Effector memory CD8-positive, alpha-beta T cell (primary cell): ENCODE measurements at regions not wholly inside any gene's neighbourhood (a gene's known extent, or its start where the extent isn't known, plus 50 kb on each side); places are given as distances from the start of the nearest gene placed in this dataset.
"Not testable (repeated sequence)": the region's sequence is repeated elsewhere in the genome, so short reads cannot be mapped to it uniquely, and the experiment has no call there.

ENCODE experiments used
- ATAC-seq: fragments of 150-1000 bp; cut with Tn5 transposase; replicated peaks from 2 replicates; pipeline ENCODE4 v1.10.0; 2021; ENCODE audit warnings: mild to moderate bottlenecking, moderate library complexity
- DNase-seq, 3 experiments: peaks; one replicate each; pipeline ENCODE4 v3.0.0; 2021
- H3K27ac Mint-ChIP-seq, 2 donors: one replicate each; pipeline ENCODE4 v1.8.0; 2022; ENCODE audit warnings: mild to moderate bottlenecking in 2 of 2, mixed read lengths in 2 of 2, moderate library complexity in 2 of 2
- H3K27me3 Mint-ChIP-seq, 2 donors: one replicate each; pipeline ENCODE4 v1.8.0; 2022; ENCODE audit warnings: mixed read lengths in 2 of 2
- H3K36me3 Mint-ChIP-seq: one replicate; pipeline ENCODE4 v1.8.0; 2022; ENCODE audit warnings: mild to moderate bottlenecking, moderate library complexity, mixed read lengths; ENCODE audit not compliant: insufficient read depth
- H3K4me1 Mint-ChIP-seq, 2 donors: one replicate each; pipeline ENCODE4 v1.8.0; 2022; ENCODE audit warnings: low read depth in 2 of 2, mixed read lengths in 2 of 2
- H3K4me3 Mint-ChIP-seq, 2 donors: one replicate each; pipeline ENCODE4 v1.8.0; 2022; ENCODE audit warnings: mild to moderate bottlenecking in 2 of 2, mixed read lengths in 2 of 2, moderate library complexity in 2 of 2
- H3K9me3 Mint-ChIP-seq, 2 donors: one replicate each; pipeline ENCODE4 v1.8.0; 2022; ENCODE audit warnings: mixed read lengths in 2 of 2

- not testable (repeated sequence) for DNase-seq, H3K36me3 Mint-ChIP-seq, H3K4me3 Mint-ChIP-seq, H3K27me3 Mint-ChIP-seq, H3K9me3 Mint-ChIP-seq, H3K27ac Mint-ChIP-seq, ATAC-seq, H3K4me1 Mint-ChIP-seq
Measured at GRCh38 chr18:51508410-51508809, 310.9 kb upstream of the MEX3C start.

- DNase-seq (no peak), ATAC-seq (no peak)
- Mint-ChIP-seq H3K27ac (no peak overlapping the region), H3K27me3 (peaks cover 7 to 8% of the 10 kb centered on the region in 2 donors), H3K36me3 (no peaks in the 10 kb centered on the region), H3K4me3 (no peak overlapping the region), H3K4me1 (no peaks in the 10 kb centered on the region), H3K9me3 (peaks cover 0 to 3% of the 10 kb centered on the region in 2 donors)
Measured at GRCh38 chr18:51510020-51510419, 312.5 kb upstream of the MEX3C start.

- H3K9me3 Mint-ChIP-seq: no peaks in the 10 kb centered on the region
- no peaks in the 10 kb centered on the region for H3K4me1 Mint-ChIP-seq
- no peak for ATAC-seq
- no peaks in the 10 kb centered on the region for H3K36me3 Mint-ChIP-seq
- H3K27me3 Mint-ChIP-seq: peaks cover 7 to 8% of the 10 kb centered on the region in 2 donors
- no peak overlapping the region for H3K27ac Mint-ChIP-seq
- H3K4me3 Mint-ChIP-seq: no peak overlapping the region
- no peak for DNase-seq
Measured at GRCh38 chr18:51513517-51513916, 316.0 kb upstream of the MEX3C start.

DNA sequence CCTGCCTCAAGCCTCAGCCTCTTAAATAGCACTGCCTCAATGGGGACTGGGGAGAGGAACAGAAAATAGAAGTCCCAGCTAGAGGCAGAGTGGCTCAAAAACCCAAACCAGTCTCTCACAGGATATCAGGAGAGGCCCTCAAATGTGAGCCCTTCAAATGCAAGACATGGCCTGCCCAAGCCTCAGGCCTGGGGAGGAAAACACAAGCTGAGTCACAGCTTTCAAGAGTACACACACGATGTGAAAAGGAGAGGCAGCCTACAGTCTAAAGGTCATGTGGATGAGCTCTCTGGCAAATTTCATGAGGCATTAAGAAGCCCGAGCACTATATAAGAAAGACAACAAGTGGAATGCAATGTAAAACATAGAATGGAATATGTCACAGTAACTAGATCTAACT, 316.6 kb upstream of the MEX3C start:
- Mint-ChIP-seq H3K9me3 (no peaks in the 10 kb centered on the region), H3K27me3 (peaks cover 7 to 8% of the 10 kb centered on the region in 2 donors), H3K27ac (no peak overlapping the region), H3K4me1 (no peaks in the 10 kb centered on the region), H3K4me3 (no peak overlapping the region), H3K36me3 (no peaks in the 10 kb centered on the region)
- ATAC-seq (no peak), DNase-seq (no peak)

DNA sequence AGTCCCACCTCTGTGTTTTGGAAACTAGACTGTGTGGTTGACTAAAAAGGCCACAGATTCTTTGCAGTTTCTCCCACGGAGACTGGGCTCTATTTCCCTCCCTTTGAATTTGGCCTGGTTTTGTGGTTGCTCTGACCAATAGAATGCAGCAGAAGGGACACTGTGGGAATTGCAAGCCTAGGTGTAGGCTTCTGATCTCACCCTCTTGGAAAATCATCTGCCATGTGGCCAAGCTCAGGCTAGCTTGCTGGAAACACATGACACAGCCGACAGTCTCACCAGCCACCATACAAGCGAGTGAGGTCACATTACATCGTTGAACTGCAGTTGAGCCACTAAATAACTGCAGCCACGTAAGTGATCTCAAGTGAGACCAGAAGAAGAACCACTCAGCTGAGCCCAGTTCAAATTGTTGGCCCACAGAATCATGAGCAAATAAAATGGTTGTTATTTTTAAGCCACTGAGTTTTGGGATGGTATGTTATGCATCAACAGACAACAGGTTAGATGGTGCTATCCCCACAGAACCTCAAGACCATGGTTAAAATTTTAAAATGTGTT, 319.1 kb upstream of the MEX3C start:
- Mint-ChIP-seq H3K27me3 (peaks cover 7 to 8% of the 10 kb centered on the region in 2 donors), H3K27ac (no peak overlapping the region), H3K4me1 (no peaks in the 10 kb centered on the region), H3K9me3 (no peaks in the 10 kb centered on the region), H3K36me3 (no peaks in the 10 kb centered on the region), H3K4me3 (no peak overlapping the region)
- ATAC-seq (no peak), DNase-seq (no peak)

- Mint-ChIP-seq H3K4me1 (peaks cover 0 to 2% of the 10 kb centered on the region in 2 donors), H3K4me3 (no peak overlapping the region), H3K27me3 (no peaks in the 10 kb centered on the region), H3K9me3 (no peaks in the 10 kb centered on the region), H3K27ac (no peak overlapping the region), H3K36me3 (no peaks in the 10 kb centered on the region)
- DNase-seq: no peak
- ATAC-seq: no peak
Measured at GRCh38 chr18:51519571-51519970, 322.1 kb upstream of the MEX3C start.

DNA sequence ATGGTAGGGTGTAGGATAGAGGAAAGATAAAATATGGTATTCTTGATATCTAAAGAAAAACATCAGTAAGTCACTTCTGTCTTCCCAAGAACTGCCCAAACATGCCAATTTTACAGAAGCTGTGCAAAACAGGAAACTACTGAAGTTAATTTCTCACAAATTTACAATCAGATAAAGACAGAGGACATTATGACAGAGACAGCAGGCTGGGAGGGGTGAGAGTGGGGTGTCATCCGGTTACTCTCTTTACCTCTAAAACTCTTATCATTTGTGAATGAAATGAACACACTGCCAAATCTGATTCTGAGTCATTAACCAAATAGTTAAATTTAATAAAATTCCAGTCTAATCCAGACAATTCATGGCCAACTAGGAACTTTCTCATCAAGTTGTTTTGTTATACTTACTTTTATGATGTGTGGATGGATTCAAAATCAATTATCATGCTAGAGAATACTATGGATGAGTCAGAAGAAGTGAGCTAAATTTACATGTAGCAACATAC, 323.2 kb upstream of the MEX3C start:
- no peak overlapping the region for H3K4me3 Mint-ChIP-seq
- H3K9me3 Mint-ChIP-seq: no peaks in the 10 kb centered on the region
- no peaks in the 10 kb centered on the region for H3K27me3 Mint-ChIP-seq
- no peak for ATAC-seq
- no peak for DNase-seq
- no peaks in the 10 kb centered on the region for H3K36me3 Mint-ChIP-seq
- no peak overlapping the region for H3K27ac Mint-ChIP-seq
- peaks cover 0 to 2% of the 10 kb centered on the region in 2 donors for H3K4me1 Mint-ChIP-seq

GRCh38 chr18:51522338-51522737, 324.9 kb upstream of the MEX3C start:
- Mint-ChIP-seq H3K9me3 (no peaks in the 10 kb centered on the region), H3K27ac (no peak overlapping the region), H3K27me3 (no peaks in the 10 kb centered on the region), H3K36me3 (no peaks in the 10 kb centered on the region), H3K4me3 (no peak overlapping the region), H3K4me1 (peaks cover 0 to 2% of the 10 kb centered on the region in 2 donors)
- no peak for ATAC-seq
- DNase-seq: no peak

DNA sequence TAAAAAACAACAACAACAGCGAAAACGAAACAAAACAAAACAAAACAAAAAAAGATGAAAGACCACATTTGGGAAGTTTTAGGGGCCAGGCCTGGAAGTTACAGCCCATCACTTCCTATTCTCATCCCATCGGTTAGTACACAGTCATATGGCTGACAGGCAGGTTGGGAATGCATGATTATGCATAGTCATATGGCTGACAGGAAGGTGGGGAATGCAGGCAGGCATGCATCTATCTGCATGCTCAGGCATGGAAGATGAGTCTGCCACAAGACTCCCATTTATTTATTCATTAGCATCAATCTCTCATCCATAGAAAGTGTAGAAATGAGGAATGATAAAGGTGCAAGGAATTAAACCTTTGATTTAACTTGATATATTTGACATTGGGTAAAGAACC, 325.3 kb upstream of the MEX3C start:
- Mint-ChIP-seq H3K4me3 (no peak overlapping the region), H3K27ac (no peak overlapping the region), H3K27me3 (no peaks in the 10 kb centered on the region), H3K9me3 (no peaks in the 10 kb centered on the region), H3K4me1 (peaks cover 0 to 2% of the 10 kb centered on the region in 2 donors), H3K36me3 (no peaks in the 10 kb centered on the region)
- DNase-seq: no peak
- no peak for ATAC-seq

- H3K9me3 Mint-ChIP-seq: no peaks in the 10 kb centered on the region
- no peaks in the 10 kb centered on the region for H3K27me3 Mint-ChIP-seq
- no peak for ATAC-seq
- H3K4me1 Mint-ChIP-seq: peaks cover 0 to 2% of the 10 kb centered on the region in 2 donors
- H3K36me3 Mint-ChIP-seq: no peaks in the 10 kb centered on the region
- DNase-seq: no peak
- no peak overlapping the region for H3K27ac Mint-ChIP-seq
- H3K4me3 Mint-ChIP-seq: no peak overlapping the region
Measured at GRCh38 chr18:51523671-51524070, 326.2 kb upstream of the MEX3C start.

DNA sequence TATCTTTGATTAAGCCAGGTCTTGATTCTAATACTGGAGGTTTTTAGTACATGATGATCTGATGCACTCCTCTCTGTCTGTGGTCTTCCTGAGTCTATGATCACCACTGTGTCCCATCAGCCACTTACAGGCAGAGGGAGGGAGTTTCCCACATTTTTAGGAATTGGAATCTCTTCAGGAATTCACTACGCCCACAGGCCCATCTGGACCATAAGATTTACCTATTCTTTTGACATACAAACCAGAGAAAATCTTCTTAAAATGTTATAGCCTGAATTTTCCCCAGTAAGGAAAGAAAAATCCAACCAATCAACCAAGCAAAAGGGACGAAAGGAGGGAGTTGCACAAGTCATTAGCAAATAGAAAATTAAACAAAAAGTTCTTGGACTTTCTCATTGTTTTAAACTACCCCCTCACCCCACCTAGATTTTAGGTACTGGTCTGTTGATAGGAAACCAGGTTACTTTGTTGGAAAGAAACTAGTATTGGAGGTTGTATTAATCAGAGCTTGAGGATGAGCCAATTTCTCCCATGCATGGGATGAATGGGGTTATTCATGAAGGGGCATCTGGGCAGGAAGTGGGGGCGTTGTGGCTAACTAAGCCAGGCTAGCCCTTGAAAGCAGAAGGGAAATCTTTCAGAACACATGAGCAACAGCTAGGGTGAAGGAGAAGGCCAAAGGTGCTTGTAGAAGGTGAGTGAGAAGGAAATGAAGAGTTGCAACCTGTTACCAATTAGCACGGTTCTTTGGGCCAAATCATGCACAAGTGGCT, 328.2 kb upstream of the MEX3C start:
- no peaks in the 10 kb centered on the region for H3K27me3 Mint-ChIP-seq
- DNase-seq: no peak
- ATAC-seq: no peak
- H3K36me3 Mint-ChIP-seq: no peaks in the 10 kb centered on the region
- H3K4me1 Mint-ChIP-seq: peaks cover 0 to 2% of the 10 kb centered on the region in 2 donors
- no peak overlapping the region for H3K27ac Mint-ChIP-seq
- no peak overlapping the region for H3K4me3 Mint-ChIP-seq
- H3K9me3 Mint-ChIP-seq: no peaks in the 10 kb centered on the region

DNA sequence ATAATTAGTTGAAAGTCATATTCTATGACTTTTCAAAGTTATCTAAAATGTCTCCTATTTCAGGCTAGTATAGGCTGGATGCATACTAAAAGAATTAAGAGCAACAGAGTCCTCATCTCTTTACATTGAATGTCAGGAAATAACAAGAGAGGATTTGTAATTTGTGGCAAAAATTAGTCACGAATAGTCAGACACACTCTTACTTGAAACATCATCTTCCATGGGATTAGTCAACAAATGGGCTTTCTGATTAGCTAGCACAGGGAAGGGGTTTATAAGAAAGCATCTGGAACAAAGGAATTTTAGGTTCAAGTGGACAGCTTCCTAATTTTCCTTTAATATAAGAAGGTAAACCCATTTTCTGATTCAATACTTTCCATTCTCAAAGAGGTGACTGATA, 330.3 kb upstream of the MEX3C start:
- Mint-ChIP-seq H3K27ac (no peak overlapping the region), H3K27me3 (peaks cover 0 to 3% of the 10 kb centered on the region in 2 donors), H3K9me3 (no peaks in the 10 kb centered on the region), H3K36me3 (no peaks in the 10 kb centered on the region), H3K4me3 (no peak overlapping the region), H3K4me1 (peaks cover 0 to 2% of the 10 kb centered on the region in 2 donors)
- ATAC-seq (no peak), DNase-seq (no peak)

DNA sequence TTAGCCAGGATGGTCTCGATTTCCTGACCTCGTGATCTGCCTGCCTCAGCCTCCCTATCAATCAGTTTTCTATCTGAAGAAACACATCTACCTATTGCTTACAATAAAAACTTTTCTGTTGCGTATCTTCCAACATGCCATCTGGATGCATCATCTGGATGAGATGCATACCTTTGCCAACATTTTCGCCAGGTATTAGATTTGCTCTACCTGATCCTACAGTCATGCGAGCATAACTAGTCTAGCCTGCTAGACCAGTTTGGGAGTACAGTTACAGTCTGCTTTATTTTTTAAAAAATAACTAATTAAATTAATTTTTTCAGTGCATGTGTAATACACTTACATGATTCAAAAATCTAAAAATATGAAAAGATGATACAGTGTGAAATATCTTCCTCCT, 334.0 kb upstream of the MEX3C start:
- Mint-ChIP-seq H3K4me3 (no peak overlapping the region), H3K27ac (no peak overlapping the region), H3K4me1 (no peaks in the 10 kb centered on the region), H3K27me3 (peaks cover 0 to 9% of the 10 kb centered on the region in 2 donors), H3K36me3 (no peaks in the 10 kb centered on the region), H3K9me3 (no peaks in the 10 kb centered on the region)
- DNase-seq: no peak
- no peak for ATAC-seq

- ATAC-seq (no peak), DNase-seq (no peak)
- H3K36me3 Mint-ChIP-seq: no peaks in the 10 kb centered on the region
Measured at GRCh38 chr18:51537487-51537886, 340.0 kb upstream of the MEX3C start.

More at GRCh38 chr18:51537487-51537886, 340.0 kb upstream of the MEX3C start:
- Mint-ChIP-seq H3K9me3 (no peaks in the 10 kb centered on the region), H3K27me3 (peaks cover 0 to 14% of the 10 kb centered on the region in 2 donors), H3K4me3 (no peak overlapping the region), H3K27ac (no peak overlapping the region), H3K4me1 (no peaks in the 10 kb centered on the region)
